GM12864 (cell line): ENCODE measurements at regions not wholly inside any gene's neighbourhood (a gene's known extent, or its start where the extent isn't known, plus 50 kb on each side); places are given as distances from the start of the nearest gene placed in this dataset.
"Not testable (repeated sequence)": the region's sequence is repeated elsewhere in the genome, so short reads cannot be mapped to it uniquely, and the experiment has no call there.

ENCODE experiments used
- DNase-seq: peaks from one replicate; pipeline ENCODE4 v3.0.0-alpha.2; 2011; ENCODE audit warnings: low read depth
- H3K4me3 ChIP-seq: 2 replicates; pipeline ENCODE4 v1.5.1; 2011; ENCODE audit warnings: mild to moderate bottlenecking, low read depth, low read length, control low read depth
- TF ChIP-seq, protein P1 (sequence below): IDR thresholded peaks from 2 replicates; pipeline ENCODE4 v1.5.1; 2011; ENCODE audit warnings: low read depth, mild to moderate bottlenecking, moderate library complexity, low read length, control low read depth, inconsistent platforms; ENCODE audit errors: missing control alignments

DNA sequence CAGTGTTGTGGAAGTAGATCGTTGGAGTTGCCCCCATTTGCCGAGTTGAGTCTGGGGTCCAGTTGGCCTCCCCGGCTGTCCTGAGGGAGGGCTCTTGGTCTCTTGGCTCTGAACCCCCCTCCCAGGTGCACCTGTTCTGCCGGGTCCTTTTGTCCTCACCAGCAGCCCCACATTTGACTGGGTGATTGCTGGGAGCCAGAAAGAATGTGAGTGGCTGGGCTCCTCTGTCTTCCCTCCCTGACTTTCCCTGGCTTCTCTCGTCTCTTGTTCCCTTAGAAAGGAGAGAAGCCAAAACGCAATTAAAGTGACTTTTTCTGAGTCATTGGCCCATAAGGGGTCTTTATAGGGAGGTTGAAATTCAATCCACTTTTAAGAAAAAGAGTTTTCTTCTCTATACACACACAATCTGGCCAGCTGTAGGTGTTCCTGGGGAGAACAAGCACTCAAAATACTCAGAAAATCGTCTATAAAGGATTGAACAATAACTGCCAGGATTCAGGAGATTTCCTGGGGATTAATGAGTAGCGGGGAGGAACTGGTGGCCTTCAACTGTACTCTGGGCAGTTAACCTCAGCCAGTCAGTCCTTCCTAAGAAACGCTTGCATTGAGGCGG, 131.0 kb downstream of the TMEM182 start:
- no peak overlapping the region for H3K4me3 ChIP-seq
- TF ChIP-seq, protein P1, sequence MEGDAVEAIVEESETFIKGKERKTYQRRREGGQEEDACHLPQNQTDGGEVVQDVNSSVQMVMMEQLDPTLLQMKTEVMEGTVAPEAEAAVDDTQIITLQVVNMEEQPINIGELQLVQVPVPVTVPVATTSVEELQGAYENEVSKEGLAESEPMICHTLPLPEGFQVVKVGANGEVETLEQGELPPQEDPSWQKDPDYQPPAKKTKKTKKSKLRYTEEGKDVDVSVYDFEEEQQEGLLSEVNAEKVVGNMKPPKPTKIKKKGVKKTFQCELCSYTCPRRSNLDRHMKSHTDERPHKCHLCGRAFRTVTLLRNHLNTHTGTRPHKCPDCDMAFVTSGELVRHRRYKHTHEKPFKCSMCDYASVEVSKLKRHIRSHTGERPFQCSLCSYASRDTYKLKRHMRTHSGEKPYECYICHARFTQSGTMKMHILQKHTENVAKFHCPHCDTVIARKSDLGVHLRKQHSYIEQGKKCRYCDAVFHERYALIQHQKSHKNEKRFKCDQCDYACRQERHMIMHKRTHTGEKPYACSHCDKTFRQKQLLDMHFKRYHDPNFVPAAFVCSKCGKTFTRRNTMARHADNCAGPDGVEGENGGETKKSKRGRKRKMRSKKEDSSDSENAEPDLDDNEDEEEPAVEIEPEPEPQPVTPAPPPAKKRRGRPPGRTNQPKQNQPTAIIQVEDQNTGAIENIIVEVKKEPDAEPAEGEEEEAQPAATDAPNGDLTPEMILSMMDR = no peak
- no peak for DNase-seq

DNA sequence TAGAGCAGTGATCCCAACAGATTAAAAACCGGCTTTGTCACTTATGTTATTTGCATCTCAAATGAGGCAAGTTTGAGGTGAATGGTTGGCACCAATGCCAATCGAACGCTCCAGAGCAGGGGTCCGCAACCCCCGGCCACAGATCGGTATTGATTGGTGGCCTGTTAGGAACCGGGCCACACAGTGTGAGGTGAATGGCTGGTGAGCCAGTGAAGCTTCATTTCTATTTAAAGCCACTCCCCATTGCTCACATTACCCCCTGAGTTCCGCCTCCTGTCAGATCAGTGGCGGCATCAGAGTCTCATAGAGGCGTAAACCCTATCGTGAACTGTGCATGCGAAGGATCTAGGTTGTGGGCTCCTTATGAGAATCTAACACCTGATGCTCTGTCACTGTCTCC, 132.0 kb downstream of the TMEM182 start:
- DNase-seq = no peak
- TF ChIP-seq, protein P1 = no peak
- no peak overlapping the region for H3K4me3 ChIP-seq

DNA sequence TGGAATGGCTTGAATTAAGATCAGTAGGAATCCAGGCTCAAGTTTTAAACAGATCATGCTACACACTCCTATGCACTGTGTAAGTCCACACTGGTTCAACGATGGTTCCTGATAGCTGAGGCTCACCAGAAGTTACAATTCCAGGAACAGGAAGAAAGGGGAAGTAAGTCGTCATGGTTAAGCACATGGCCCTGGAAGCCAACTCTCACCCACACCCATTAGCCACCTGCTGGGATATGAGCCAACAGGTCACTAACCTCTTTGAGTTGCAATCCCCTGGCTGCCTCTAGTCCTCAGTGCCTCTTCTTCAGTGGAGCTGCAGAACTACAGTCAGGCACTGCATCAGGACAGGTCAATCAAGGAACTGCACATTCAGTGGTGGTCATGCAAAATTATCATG, 133.5 kb downstream of the TMEM182 start:
- no peak for DNase-seq
- no peak overlapping the region for H3K4me3 ChIP-seq
- TF ChIP-seq, protein P1 = no peak

DNA sequence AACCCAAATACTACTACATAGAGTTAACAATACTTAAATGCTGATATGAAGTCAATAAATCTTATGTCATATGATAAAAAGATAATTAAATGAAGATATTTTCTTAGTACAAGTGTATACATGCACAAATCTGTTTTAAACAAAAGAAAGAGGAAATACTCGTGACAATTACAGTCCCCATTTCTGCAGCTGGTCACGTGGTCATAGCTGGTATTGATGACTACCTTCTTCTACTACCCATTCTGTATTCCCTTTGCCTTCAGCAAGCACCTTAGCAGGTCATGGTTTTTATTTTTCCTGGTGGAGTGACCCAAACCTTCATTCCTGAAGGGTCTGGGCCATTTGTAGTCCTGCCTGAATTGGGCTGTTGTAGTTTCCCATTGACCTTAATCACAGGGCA, 147.4 kb downstream of the TMEM182 start:
- DNase-seq, H3K4me3 ChIP-seq: not testable (repeated sequence)

DNA sequence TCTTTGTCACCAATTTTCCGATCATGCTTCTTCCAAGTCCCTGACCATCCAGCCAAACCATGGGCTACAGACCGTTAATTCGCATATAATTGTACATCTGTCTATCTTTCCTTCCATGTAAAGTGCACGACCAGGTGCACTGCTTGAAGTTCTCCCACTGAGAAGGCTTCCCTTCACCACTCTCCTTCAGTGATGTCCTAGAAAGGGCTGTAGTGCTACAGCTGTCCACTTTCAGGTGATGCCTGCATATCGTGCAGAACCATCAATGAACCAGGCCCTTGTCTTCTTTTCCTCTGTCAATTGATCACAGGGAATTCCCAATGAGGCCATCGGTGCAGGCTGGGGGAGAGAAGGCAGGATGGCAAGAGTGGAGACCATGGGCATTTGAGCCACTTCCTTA, 148.9 kb downstream of the TMEM182 start:
- TF ChIP-seq, protein P1 = no peak
- DNase-seq = no peak
- no peak overlapping the region for H3K4me3 ChIP-seq

DNA sequence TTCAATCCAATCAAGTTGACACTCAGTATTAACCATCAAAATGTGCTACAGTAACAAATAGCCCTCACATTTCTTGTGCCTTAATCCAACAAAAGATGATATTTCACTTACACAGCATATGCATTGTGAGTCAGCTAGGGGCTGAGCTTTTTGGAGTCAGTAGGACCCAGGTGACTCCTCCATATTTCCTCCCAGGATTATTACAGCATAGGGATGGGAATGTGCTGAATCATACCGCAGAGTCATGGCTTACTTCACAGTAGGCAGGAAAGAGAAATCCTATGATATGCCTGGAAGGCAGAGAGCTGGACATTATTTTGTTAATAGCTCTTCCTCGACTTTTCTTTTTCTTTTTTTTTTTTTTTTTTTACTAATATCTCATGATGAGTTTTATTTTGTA, 153.3 kb downstream of the TMEM182 start:
- DNase-seq = no peak
- TF ChIP-seq, protein P1 = no peak
- H3K4me3 ChIP-seq = no peak overlapping the region

DNA sequence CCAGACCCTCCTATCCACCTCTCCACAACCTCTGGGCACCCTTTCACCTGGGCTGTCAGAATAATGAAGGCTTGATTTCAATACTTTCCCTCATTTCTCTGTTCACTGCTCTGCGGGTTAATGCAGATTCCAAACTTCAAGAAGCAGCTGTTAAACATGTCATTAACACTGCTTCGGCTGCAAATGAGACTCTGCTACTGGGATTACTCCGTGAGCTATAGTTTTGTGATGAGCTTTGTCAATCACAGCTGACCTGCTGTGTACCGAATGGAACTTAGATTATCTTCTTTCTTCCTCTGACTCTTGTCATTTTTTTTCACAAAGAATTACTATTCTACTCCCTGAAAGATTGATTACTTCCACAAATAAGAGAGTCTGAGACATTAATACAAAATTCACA, 160.5 kb downstream of the TMEM182 start:
- H3K4me3 ChIP-seq = no peak overlapping the region
- no peak for DNase-seq
- TF ChIP-seq, protein P1 = no peak

DNA sequence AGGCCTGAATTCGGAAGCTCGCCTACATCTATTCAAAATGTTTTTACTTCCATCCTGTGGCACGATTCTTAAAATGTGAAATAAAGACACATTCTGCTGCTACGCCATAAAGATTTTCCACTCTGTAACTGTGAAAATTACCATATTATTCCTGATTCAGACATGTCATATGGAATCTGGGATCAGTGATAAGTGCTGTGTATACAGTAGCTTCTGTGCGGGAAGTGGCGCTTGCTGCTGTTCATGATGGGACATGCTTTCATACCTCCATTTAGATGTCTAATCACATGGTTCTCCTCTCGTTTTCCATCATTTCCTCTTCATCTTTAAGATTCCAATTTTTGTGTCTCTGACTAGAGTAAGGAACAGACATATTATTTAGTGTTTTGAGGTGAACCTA, 163.2 kb downstream of the TMEM182 start:
- no peak for DNase-seq
- TF ChIP-seq, protein P1 = no peak
- no peak overlapping the region for H3K4me3 ChIP-seq
